ENCODE measurements at regions not wholly inside any gene's neighbourhood (a gene's known extent, or its start where the extent isn't known, plus 50 kb on each side); places are given as distances from the start of the nearest gene placed in this dataset.

DNA sequence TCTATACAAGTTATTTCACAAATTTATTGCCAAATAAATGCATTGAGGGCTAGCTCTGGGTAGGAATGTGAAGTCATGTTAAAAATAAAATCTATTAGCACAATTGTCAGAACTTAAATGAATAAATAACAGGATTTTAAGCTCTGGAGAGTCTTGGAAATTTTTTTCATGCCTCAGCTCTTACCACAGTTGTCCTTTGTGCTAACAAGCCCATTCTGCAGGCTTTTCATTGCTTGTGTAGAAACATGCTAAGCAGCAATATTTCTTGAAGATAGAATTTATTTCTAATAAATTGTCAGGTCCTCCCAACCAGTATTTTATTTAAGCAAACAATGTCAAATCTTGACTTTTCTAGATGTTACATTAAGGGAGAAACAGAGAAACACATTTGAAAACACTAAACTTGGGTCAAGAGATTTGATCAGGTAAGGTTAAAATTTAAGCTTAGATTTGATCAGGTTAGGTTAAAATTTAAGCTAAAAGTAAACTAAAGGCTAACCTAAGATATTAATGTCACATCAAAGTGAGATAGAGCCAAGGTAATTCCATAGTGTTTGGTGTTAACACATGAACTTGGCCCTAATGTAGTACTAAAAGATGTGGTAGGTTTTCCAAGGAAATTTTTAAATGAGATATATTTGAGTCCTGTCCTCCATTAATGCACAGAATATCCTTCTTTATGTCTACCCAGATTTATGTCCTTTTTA, 179.1 kb upstream of the IL1RAPL1 start:
- TF ChIP-seq, protein P1, sequence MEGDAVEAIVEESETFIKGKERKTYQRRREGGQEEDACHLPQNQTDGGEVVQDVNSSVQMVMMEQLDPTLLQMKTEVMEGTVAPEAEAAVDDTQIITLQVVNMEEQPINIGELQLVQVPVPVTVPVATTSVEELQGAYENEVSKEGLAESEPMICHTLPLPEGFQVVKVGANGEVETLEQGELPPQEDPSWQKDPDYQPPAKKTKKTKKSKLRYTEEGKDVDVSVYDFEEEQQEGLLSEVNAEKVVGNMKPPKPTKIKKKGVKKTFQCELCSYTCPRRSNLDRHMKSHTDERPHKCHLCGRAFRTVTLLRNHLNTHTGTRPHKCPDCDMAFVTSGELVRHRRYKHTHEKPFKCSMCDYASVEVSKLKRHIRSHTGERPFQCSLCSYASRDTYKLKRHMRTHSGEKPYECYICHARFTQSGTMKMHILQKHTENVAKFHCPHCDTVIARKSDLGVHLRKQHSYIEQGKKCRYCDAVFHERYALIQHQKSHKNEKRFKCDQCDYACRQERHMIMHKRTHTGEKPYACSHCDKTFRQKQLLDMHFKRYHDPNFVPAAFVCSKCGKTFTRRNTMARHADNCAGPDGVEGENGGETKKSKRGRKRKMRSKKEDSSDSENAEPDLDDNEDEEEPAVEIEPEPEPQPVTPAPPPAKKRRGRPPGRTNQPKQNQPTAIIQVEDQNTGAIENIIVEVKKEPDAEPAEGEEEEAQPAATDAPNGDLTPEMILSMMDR (conservative IDR thresholded peaks at IDR 0.05; ENCODE audit: low read length): no peak
- TF ChIP-seq EZH2phosphoT487 (IDR thresholded peaks at IDR 0.05; ENCODE audit: borderline replicate concordance): no peak
